Dendritic cell treated with granulocyte-macrophage colony-stimulating factor and Interleukin-4, amounts not matched to agents 40 ng/mL and 50 ng/mL, for 4 days (primary cell): ENCODE measurements at regions not wholly inside any gene's neighbourhood (a gene's known extent, or its start where the extent isn't known, plus 50 kb on each side); places are given as distances from the start of the nearest gene placed in this dataset.

Experiments used
- H3K27ac Mint-ChIP-seq: one replicate; pipeline ENCODE4 v1.8.0; 2022; ENCODE audit warnings: mild to moderate bottlenecking, mixed read lengths
- H3K27me3 Mint-ChIP-seq: one replicate; pipeline ENCODE4 v1.8.0; 2022; ENCODE audit warnings: mild to moderate bottlenecking, mixed read lengths
- H3K36me3 Mint-ChIP-seq: one replicate; pipeline ENCODE4 v1.8.0; 2022; ENCODE audit warnings: low read depth, mixed read lengths
- H3K4me1 Mint-ChIP-seq: one replicate; pipeline ENCODE4 v1.8.0; 2022; ENCODE audit warnings: low read depth, mixed read lengths
- H3K4me3 Mint-ChIP-seq: one replicate; pipeline ENCODE4 v1.8.0; 2022; ENCODE audit warnings: mild to moderate bottlenecking, moderate library complexity, mixed read lengths
- H3K9me3 Mint-ChIP-seq: one replicate; pipeline ENCODE4 v1.8.0; 2022; ENCODE audit warnings: mixed read lengths
- intact Hi-C: fragments of 100-400 bp; cut with micrococcal nuclease; formaldehyde crosslinking; loops from one replicate; pipeline ENCODE4 v1.15.0; 2022

- Mint-ChIP-seq H3K27me3 (no peaks in the 10 kb centered on the region), H3K9me3 (peaks cover 9% of the 10 kb centered on the region), H3K4me3 (no peak overlapping the region), H3K36me3 (no peaks in the 10 kb centered on the region), H3K4me1 (no peaks in the 10 kb centered on the region), H3K27ac (no peak overlapping the region)
- intact Hi-C loops: no loop called here
These were observed 122.7 kb upstream of the MEIS2 start for GRCh38 chr15:37223089-37223488.

GRCh38 chr15:37229855-37230619 lies 129.7 kb upstream of the MEIS2 start:
- Mint-ChIP-seq H3K27ac (no peak overlapping the region), H3K4me3 (no peak overlapping the region)

GRCh38 chr15:37245358-37245757 lies 145.0 kb upstream of the MEIS2 start:
- no peaks in the 10 kb centered on the region for H3K36me3 Mint-ChIP-seq
- intact Hi-C loops: no loop called here
- no peaks in the 10 kb centered on the region for H3K4me1 Mint-ChIP-seq
- H3K27me3 Mint-ChIP-seq: no peaks in the 10 kb centered on the region
- no peak overlapping the region for H3K4me3 Mint-ChIP-seq
- peaks cover 10% of the 10 kb centered on the region for H3K9me3 Mint-ChIP-seq
- no peak overlapping the region for H3K27ac Mint-ChIP-seq

More at GRCh38 chr15:37229855-37230619, 129.7 kb upstream of the MEIS2 start:
- no peaks in the 10 kb centered on the region for H3K4me1 Mint-ChIP-seq
- H3K9me3 Mint-ChIP-seq: peaks cover 28% of the 10 kb centered on the region
- intact Hi-C loops: no loop called here
- H3K27me3 Mint-ChIP-seq: no peaks in the 10 kb centered on the region
- H3K36me3 Mint-ChIP-seq: no peaks in the 10 kb centered on the region

- Mint-ChIP-seq H3K4me1 (no peaks in the 10 kb centered on the region), H3K4me3 (no peak overlapping the region), H3K9me3 (peaks cover 10% of the 10 kb centered on the region), H3K27me3 (no peaks in the 10 kb centered on the region), H3K27ac (no peak overlapping the region), H3K36me3 (no peaks in the 10 kb centered on the region)
- intact Hi-C loops: no loop called here
These were observed 145.7 kb upstream of the MEIS2 start for GRCh38 chr15:37246065-37246464.

GRCh38 chr15:37246856-37247255 lies 146.5 kb upstream of the MEIS2 start:
- Mint-ChIP-seq H3K27ac (no peak overlapping the region), H3K4me1 (no peaks in the 10 kb centered on the region), H3K4me3 (no peak overlapping the region), H3K36me3 (no peaks in the 10 kb centered on the region), H3K27me3 (no peaks in the 10 kb centered on the region), H3K9me3 (peaks cover 14% of the 10 kb centered on the region)
- intact Hi-C loops: no loop called here

- no peak overlapping the region for H3K4me3 Mint-ChIP-seq
- peaks cover 19% of the 10 kb centered on the region for H3K9me3 Mint-ChIP-seq
- H3K4me1 Mint-ChIP-seq: no peaks in the 10 kb centered on the region
- intact Hi-C loops: no loop called here
- H3K27ac Mint-ChIP-seq: no peak overlapping the region
- H3K36me3 Mint-ChIP-seq: no peaks in the 10 kb centered on the region
- no peaks in the 10 kb centered on the region for H3K27me3 Mint-ChIP-seq
These were observed 148.9 kb upstream of the MEIS2 start for GRCh38 chr15:37249249-37249648.

GRCh38 chr15:37252530-37252929 lies 152.2 kb upstream of the MEIS2 start:
- Mint-ChIP-seq H3K27me3 (no peaks in the 10 kb centered on the region), H3K27ac (no peak overlapping the region), H3K4me3 (no peak overlapping the region), H3K36me3 (no peaks in the 10 kb centered on the region), H3K4me1 (no peaks in the 10 kb centered on the region), H3K9me3 (peaks cover 26% of the 10 kb centered on the region)
- intact Hi-C loops: no loop called here

- no peaks in the 10 kb centered on the region for H3K36me3 Mint-ChIP-seq
- no peak overlapping the region for H3K27ac Mint-ChIP-seq
- H3K9me3 Mint-ChIP-seq: peaks cover 21% of the 10 kb centered on the region
- no peaks in the 10 kb centered on the region for H3K4me1 Mint-ChIP-seq
- H3K27me3 Mint-ChIP-seq: no peaks in the 10 kb centered on the region
- intact Hi-C loops: no loop called here
- H3K4me3 Mint-ChIP-seq: no peak overlapping the region
These were observed 153.5 kb upstream of the MEIS2 start for GRCh38 chr15:37253877-37254276.

GRCh38 chr15:37260255-37260654 lies 159.9 kb upstream of the MEIS2 start:
- H3K4me3 Mint-ChIP-seq: no peak overlapping the region
- H3K27ac Mint-ChIP-seq: no peak overlapping the region
- peaks cover 20% of the 10 kb centered on the region for H3K9me3 Mint-ChIP-seq

GRCh38 chr15:37261685-37262084 lies 161.3 kb upstream of the MEIS2 start:
- Mint-ChIP-seq H3K27ac (no peak overlapping the region), H3K9me3 (peaks cover 13% of the 10 kb centered on the region), H3K4me3 (no peak overlapping the region), H3K36me3 (no peaks in the 10 kb centered on the region), H3K27me3 (no peaks in the 10 kb centered on the region), H3K4me1 (no peaks in the 10 kb centered on the region)
- intact Hi-C loops: no loop called here

More at GRCh38 chr15:37260255-37260654, 159.9 kb upstream of the MEIS2 start:
- no peaks in the 10 kb centered on the region for H3K27me3 Mint-ChIP-seq
- no peaks in the 10 kb centered on the region for H3K4me1 Mint-ChIP-seq
- no peaks in the 10 kb centered on the region for H3K36me3 Mint-ChIP-seq
- intact Hi-C loops: no loop called here

GRCh38 chr15:37262922-37263608 lies 162.7 kb upstream of the MEIS2 start:
- H3K9me3 Mint-ChIP-seq: peaks cover 13% of the 10 kb centered on the region
- no peak overlapping the region for H3K27ac Mint-ChIP-seq
- intact Hi-C loops: no loop called here
- H3K36me3 Mint-ChIP-seq: no peaks in the 10 kb centered on the region
- H3K4me3 Mint-ChIP-seq: no peak overlapping the region
- H3K4me1 Mint-ChIP-seq: no peaks in the 10 kb centered on the region
- no peaks in the 10 kb centered on the region for H3K27me3 Mint-ChIP-seq

- H3K36me3 Mint-ChIP-seq: no peaks in the 10 kb centered on the region
- no peaks in the 10 kb centered on the region for H3K27me3 Mint-ChIP-seq
- H3K9me3 Mint-ChIP-seq: no peaks in the 10 kb centered on the region
- intact Hi-C loops: no loop called here
- H3K4me3 Mint-ChIP-seq: no peak overlapping the region
- H3K4me1 Mint-ChIP-seq: no peaks in the 10 kb centered on the region
- H3K27ac Mint-ChIP-seq: no peak overlapping the region
These were observed 188.9 kb upstream of the MEIS2 start for GRCh38 chr15:37289109-37289765.

GRCh38 chr15:37291920-37292319 lies 191.6 kb upstream of the MEIS2 start:
- H3K4me3 Mint-ChIP-seq: no peak overlapping the region
- H3K4me1 Mint-ChIP-seq: no peaks in the 10 kb centered on the region
- peaks cover 11% of the 10 kb centered on the region for H3K9me3 Mint-ChIP-seq
- H3K27ac Mint-ChIP-seq: no peak overlapping the region
- no peaks in the 10 kb centered on the region for H3K36me3 Mint-ChIP-seq
- intact Hi-C loops: no loop called here
- no peaks in the 10 kb centered on the region for H3K27me3 Mint-ChIP-seq

GRCh38 chr15:37298271-37298670 lies 197.9 kb upstream of the MEIS2 start:
- Mint-ChIP-seq H3K27ac (no peak overlapping the region), H3K4me1 (no peaks in the 10 kb centered on the region), H3K27me3 (no peaks in the 10 kb centered on the region), H3K4me3 (no peak overlapping the region), H3K9me3 (peaks cover 11% of the 10 kb centered on the region), H3K36me3 (no peaks in the 10 kb centered on the region)
- intact Hi-C loops: no loop called here
